Smooth muscle cell (in vitro differentiated cells): ENCODE measurements at regions not wholly inside any gene's neighbourhood (a gene's known extent, or its start where the extent isn't known, plus 50 kb on each side); places are given as distances from the start of the nearest gene placed in this dataset.
A peak's percentile ranks its signal among the peaks of the same experiment; 100 is the strongest.

Source experiments
- DNase-seq: peaks from one replicate; lab custom pipeline; 2025; ENCODE audit not compliant: unreplicated experiment; lab: John Stamatoyannopoulos, UW
- H2AFZ ChIP-seq: fragments of 200-600 bp; sonication (generic); 2 replicates; pipeline ENCODE4 v1.6.0; 2016; ENCODE audit warnings: antibody characterized with exemption, low read depth, mild to moderate bottlenecking
- H3F3A ChIP-seq: fragments of 200-600 bp; sonication (generic); 2 replicates; pipeline ENCODE4 v1.6.0; 2017; ENCODE audit warnings: antibody characterized with exemption, low read depth
- H3K27ac ChIP-seq: fragments of 200-600 bp; sonication (generic); 2 replicates; pipeline ENCODE4 v1.5.1; 2016; ENCODE audit warnings: low read depth, mild to moderate bottlenecking
- H3K27me3 ChIP-seq: fragments of 200-600 bp; sonication (generic); 2 replicates; pipeline ENCODE4 v1.6.1; 2016; ENCODE audit warnings: low read depth, mild to moderate bottlenecking
- H3K36me3 ChIP-seq: fragments of 200-600 bp; sonication (generic); 2 replicates; pipeline ENCODE4 v1.5.1; 2016; ENCODE audit warnings: low read depth
- H3K4me1 ChIP-seq: fragments of 200-600 bp; sonication (generic); 2 replicates; pipeline ENCODE4 v1.5.1; 2016; ENCODE audit warnings: low read depth
- H3K4me2 ChIP-seq: fragments of 200-600 bp; sonication (generic); 2 replicates; pipeline ENCODE4 v1.6.0; 2016; ENCODE audit warnings: mild to moderate bottlenecking
- H3K4me3 ChIP-seq: fragments of 200-600 bp; sonication (generic); 2 replicates; pipeline ENCODE4 v1.5.1; 2016; ENCODE audit warnings: mild to moderate bottlenecking
- H3K79me2 ChIP-seq: fragments of 200-600 bp; sonication (generic); 2 replicates; pipeline ENCODE4 v1.6.0; 2016; ENCODE audit warnings: low read depth, mild to moderate bottlenecking
- H3K9ac ChIP-seq: fragments of 200-600 bp; sonication (generic); 2 replicates; pipeline ENCODE4 v1.6.0; 2016; ENCODE audit warnings: low read depth
- H3K9me3 ChIP-seq: fragments of 200-600 bp; sonication (generic); replicated peaks from 2 replicates; pipeline ENCODE4 v1.5.1; 2016; ENCODE audit warnings: low read depth
- H4K20me1 ChIP-seq: fragments of 200-600 bp; sonication (generic); 2 replicates; pipeline ENCODE4 v1.6.0; 2016; ENCODE audit warnings: low read depth
- WGBS: methylation state at CpG from one replicate; pipeline ENCODE4 v1.1.7; 2016; ENCODE audit warnings: low lambda C conversion rate; 5-methylcytosine and 5-hydroxymethylcytosine counted together
- TF ChIP-seq, protein P1 (sequence below): fragments of 200-600 bp; sonication (generic); IDR thresholded peaks from 2 replicates; pipeline ENCODE4 v1.5.1; 2017; ENCODE audit warnings: borderline replicate concordance, mild to moderate bottlenecking, antibody characterized with exemption; ENCODE audit not compliant: insufficient read depth, poor library complexity, severe bottlenecking

DNA sequence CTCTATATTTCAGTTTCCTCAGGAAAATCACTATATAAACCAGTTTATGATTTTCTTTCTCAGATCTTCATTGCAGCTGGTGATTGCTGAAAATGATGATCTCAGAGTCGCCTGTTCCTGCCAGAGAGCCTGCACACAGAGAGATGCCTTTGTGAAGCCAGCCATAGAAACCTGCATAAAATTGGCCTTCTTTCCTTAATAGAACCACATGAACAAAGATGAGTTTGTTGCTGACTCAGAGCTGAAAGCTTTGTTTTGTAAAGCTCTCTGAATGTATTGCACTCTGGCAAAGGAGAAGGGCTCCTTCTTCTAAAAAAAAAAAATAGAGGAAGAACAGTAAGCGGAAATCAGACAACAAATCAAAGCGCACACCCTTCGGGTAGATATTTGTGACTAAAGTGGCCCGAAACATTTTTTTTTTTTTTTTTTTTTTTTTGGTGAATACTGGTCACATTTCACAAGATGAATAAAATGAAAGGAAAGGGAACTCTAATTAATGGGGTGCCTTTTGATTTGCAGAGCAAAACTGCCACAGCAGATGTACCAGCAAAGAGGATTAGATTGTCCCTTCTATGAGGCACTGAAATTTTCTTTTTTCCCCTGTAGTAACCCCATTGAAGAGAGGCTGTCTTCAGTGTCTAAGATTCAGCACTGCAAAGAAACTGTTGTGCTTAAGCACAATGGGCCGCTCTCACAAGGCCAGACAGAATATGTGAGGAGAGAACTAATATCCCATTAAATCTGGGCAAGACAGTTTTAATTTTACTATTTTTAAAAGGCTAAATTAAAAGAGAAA, 75.1 kb upstream of the PTPRZ1 start:
- no peaks in the 10 kb centered on the region for H3K36me3 ChIP-seq
- no peaks in the 10 kb centered on the region for H3F3A ChIP-seq
- no peaks in the 10 kb centered on the region for H3K27me3 ChIP-seq
- peak overlapping the region; percentile 33 for H3K27ac ChIP-seq
- no peak overlapping the region for H3K9ac ChIP-seq
- TF ChIP-seq, protein P1, sequence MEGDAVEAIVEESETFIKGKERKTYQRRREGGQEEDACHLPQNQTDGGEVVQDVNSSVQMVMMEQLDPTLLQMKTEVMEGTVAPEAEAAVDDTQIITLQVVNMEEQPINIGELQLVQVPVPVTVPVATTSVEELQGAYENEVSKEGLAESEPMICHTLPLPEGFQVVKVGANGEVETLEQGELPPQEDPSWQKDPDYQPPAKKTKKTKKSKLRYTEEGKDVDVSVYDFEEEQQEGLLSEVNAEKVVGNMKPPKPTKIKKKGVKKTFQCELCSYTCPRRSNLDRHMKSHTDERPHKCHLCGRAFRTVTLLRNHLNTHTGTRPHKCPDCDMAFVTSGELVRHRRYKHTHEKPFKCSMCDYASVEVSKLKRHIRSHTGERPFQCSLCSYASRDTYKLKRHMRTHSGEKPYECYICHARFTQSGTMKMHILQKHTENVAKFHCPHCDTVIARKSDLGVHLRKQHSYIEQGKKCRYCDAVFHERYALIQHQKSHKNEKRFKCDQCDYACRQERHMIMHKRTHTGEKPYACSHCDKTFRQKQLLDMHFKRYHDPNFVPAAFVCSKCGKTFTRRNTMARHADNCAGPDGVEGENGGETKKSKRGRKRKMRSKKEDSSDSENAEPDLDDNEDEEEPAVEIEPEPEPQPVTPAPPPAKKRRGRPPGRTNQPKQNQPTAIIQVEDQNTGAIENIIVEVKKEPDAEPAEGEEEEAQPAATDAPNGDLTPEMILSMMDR: no peak
- H3K9me3 ChIP-seq: no peaks in the 10 kb centered on the region
- peaks cover 44% of the 10 kb centered on the region for H3K4me1 ChIP-seq
- H4K20me1 ChIP-seq: no peaks in the 10 kb centered on the region
- no peak overlapping the region for H3K4me2 ChIP-seq
- 73% methylated on average over 6 of the region's 6 CpGs for WGBS
- DNase-seq: no peak
- no peaks in the 10 kb centered on the region for H3K79me2 ChIP-seq
- no peak overlapping the region for H2AFZ ChIP-seq
- no peak overlapping the region for H3K4me3 ChIP-seq

DNA sequence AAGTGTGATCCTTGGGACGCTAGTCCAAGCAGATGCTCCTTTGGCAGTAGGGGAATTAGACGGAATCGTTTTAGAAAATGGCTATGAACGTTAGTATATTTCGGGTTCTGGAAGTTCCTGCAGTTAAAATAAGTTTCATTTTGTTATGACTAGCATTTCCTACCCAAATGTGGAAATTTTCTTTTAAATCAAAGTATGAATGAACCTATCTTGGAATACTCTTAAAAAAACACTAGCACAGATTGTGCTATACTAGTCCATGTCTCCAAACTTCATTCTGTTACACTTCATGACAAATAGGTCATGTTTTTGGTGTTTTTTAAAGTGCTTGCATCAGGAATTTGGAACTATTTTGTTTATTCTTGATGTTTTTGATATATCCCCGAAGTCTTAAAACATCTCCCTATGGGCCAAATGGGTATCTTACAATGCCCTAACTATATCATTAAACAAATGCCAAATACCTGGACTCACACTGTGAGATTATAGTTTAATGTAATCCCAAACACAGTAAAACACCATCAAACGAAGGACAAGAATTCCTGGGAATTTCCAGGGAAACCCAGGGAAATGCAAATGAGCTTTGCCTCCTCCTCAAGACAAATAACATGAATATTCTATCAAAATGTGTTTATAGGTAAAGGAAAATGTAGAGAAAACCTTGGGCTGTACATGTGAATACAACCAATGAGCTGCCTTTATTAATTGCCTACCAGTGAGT, 75.9 kb upstream of the PTPRZ1 start:
- Histone ChIP-seq H3K4me3 (no peak overlapping the region), H3K9ac (no peak overlapping the region), H3K27ac (no peak overlapping the region), H3K79me2 (no peaks in the 10 kb centered on the region), H3K36me3 (no peaks in the 10 kb centered on the region), H3F3A (no peaks in the 10 kb centered on the region), H3K9me3 (no peaks in the 10 kb centered on the region), H2AFZ (no peak overlapping the region), H4K20me1 (no peaks in the 10 kb centered on the region), H3K4me2 (no peak overlapping the region), H3K4me1 (peaks cover 44% of the 10 kb centered on the region), H3K27me3 (no peaks in the 10 kb centered on the region)
- no peak for DNase-seq
- TF ChIP-seq, protein P1: no peak
- WGBS: 81% methylated on average over 7 of the region's 7 CpGs

DNA sequence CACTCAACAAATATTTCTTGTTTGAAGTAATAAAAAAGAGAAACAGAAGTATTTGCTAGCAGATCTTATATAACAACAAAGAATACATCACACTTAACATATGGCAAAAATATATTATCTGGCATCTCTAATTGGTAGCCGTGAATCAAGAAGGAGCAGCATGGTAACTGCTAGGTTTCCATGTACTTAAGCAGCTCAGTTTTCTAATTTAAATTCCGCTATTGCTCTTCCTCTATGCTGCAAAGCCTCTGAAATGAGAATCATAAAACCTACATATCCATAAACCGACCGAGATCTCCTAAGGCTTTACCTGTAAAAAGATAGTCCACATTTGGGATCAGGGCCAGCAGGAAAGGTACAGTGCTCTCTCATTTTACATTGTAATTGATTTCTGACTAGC, 76.6 kb upstream of the PTPRZ1 start:
- WGBS: 93% methylated on average over 4 of the region's 4 CpGs
- peaks cover 44% of the 10 kb centered on the region for H3K4me1 ChIP-seq

More for the DNA sequence above, 76.6 kb upstream of the PTPRZ1 start:
- Histone ChIP-seq H3K4me2 (no peak overlapping the region), H2AFZ (no peak overlapping the region), H3K27ac (peak overlapping the region; percentile 44), H3K27me3 (no peaks in the 10 kb centered on the region), H3K36me3 (no peaks in the 10 kb centered on the region), H3K4me3 (no peak overlapping the region), H3K79me2 (no peaks in the 10 kb centered on the region), H3F3A (no peaks in the 10 kb centered on the region), H3K9me3 (no peaks in the 10 kb centered on the region), H3K9ac (no peak overlapping the region), H4K20me1 (no peaks in the 10 kb centered on the region)
- TF ChIP-seq, protein P1: no peak
- no peak for DNase-seq
